Keratinocyte (primary cell): ENCODE measurements at regions not wholly inside any gene's neighbourhood (a gene's known extent, or its start where the extent isn't known, plus 50 kb on each side); places are given as distances from the start of the nearest gene placed in this dataset.

Experiments
- DNase-seq: peaks from one replicate; pipeline ENCODE4 v3.0.0-alpha.2; 2011; ENCODE audit warnings: low read depth, missing footprints, low spot score
- FAIRE-seq: peaks from 2 replicates; lab custom pipeline; 2011; peaks lifted over from hg19 to GRCh38; lab: Jason Lieb, UNC
- H2AFZ ChIP-seq: 2 replicates; pipeline ENCODE4 v1.6.0; 2012; ENCODE audit warnings: low read length, control low read depth, inconsistent platforms; ENCODE audit not compliant: control insufficient read depth
- H3K27ac ChIP-seq: 2 replicates; pipeline ENCODE4 v1.5.1; 2011; ENCODE audit warnings: low read length; ENCODE audit not compliant: control insufficient read depth, insufficient read depth
- H3K27me3 ChIP-seq: 3 replicates; pipeline ENCODE4 v1.6.0; 2011; ENCODE audit warnings: low read length; ENCODE audit not compliant: control insufficient read depth, insufficient read depth; ENCODE audit errors: extremely low read depth
- H3K36me3 ChIP-seq, 2 experiments: 2 replicates in 1 of 2; 3 replicates in 1 of 2; pipeline ENCODE4 v1.5.1; 2011; ENCODE audit warnings: low read length in 2 of 2, mild to moderate bottlenecking in 1 of 2; ENCODE audit not compliant: control insufficient read depth in 2 of 2, insufficient read depth in 2 of 2; ENCODE audit errors: extremely low read depth in 1 of 2
- H3K4me1 ChIP-seq: 3 replicates; pipeline ENCODE4 v1.5.1; 2011; ENCODE audit warnings: low read length; ENCODE audit not compliant: control insufficient read depth, insufficient read depth; ENCODE audit errors: extremely low read depth
- H3K4me2 ChIP-seq: 3 replicates; pipeline ENCODE4 v1.6.0; 2011; ENCODE audit warnings: low read depth, low read length; ENCODE audit not compliant: control insufficient read depth, insufficient read depth; ENCODE audit errors: extremely low read depth
- H3K4me3 ChIP-seq, 3 experiments: fragments of 200-600 bp in 1 of 3; sonication (generic) in 1 of 3; 2 replicates in 2 of 3; 3 replicates in 1 of 3; pipeline ENCODE4 v1.5.1; 2011 to 2016; ENCODE audit warnings: low read length in 3 of 3, mild to moderate bottlenecking in 3 of 3, control low read depth in 2 of 3, inconsistent platforms in 1 of 3, low read depth in 1 of 3, mixed read lengths in 1 of 3, mixed run types in 1 of 3, moderate library complexity in 1 of 3; ENCODE audit not compliant: control insufficient read depth in 2 of 3, insufficient read depth in 2 of 3; ENCODE audit errors: extremely low read depth in 1 of 3
- H3K79me2 ChIP-seq: 2 replicates; pipeline ENCODE4 v1.6.0; 2012; ENCODE audit warnings: low read length; ENCODE audit not compliant: control insufficient read depth, insufficient read depth
- H3K9ac ChIP-seq: 3 replicates; pipeline ENCODE4 v1.6.0; 2011; ENCODE audit warnings: low read length; ENCODE audit not compliant: control insufficient read depth, insufficient read depth; ENCODE audit errors: extremely low read depth
- H3K9me1 ChIP-seq: 3 replicates; pipeline ENCODE4 v1.6.0; 2011; ENCODE audit warnings: low read length; ENCODE audit not compliant: control insufficient read depth, insufficient read depth; ENCODE audit errors: extremely low read depth
- H3K9me3 ChIP-seq: 2 replicates; pipeline ENCODE4 v1.5.1; 2012; ENCODE audit warnings: low read depth, low read length; ENCODE audit not compliant: control insufficient read depth
- H4K20me1 ChIP-seq: 3 replicates; pipeline ENCODE4 v1.6.0; 2011; ENCODE audit warnings: low read length; ENCODE audit not compliant: control insufficient read depth, insufficient read depth; ENCODE audit errors: extremely low read depth
- EZH2 ChIP-seq: IDR thresholded peaks from one replicate; pipeline ENCODE4 v1.6.1; 2012; ENCODE audit warnings: inconsistent platforms, mild to moderate bottlenecking, low read length, moderate library complexity
- dilution Hi-C: fragments of 300-500 bp; cut with MboI; formaldehyde crosslinking; loops from one replicate; pipeline ENCODE4 v1.7.0; 2020; ENCODE audit warnings: low sequenced_read_pairs; ENCODE audit not compliant: extremely low pct_ligation_motif_present
- small RNA-seq, 3 experiments: library from RNA; depleted of rRNA; stranded (forward); fragments of <200 nt; gene quantifications; one replicate each; pipeline ENCODE3, GENCODE V24; 2012; ENCODE audit warnings: low read depth in 3 of 3, low replicate concordance in 1 of 3; ENCODE audit not compliant: insufficient read length in 3 of 3
- TF ChIP-seq, protein P1 (sequence below), 3 experiments: IDR thresholded peaks in 1 of 3; conservative IDR thresholded peaks in 1 of 3; optimal IDR thresholded peaks in 1 of 3; 2 replicates in 2 of 3; 3 replicates in 1 of 3; pipeline versions ENCODE3 to v1.5.1; 2011; ENCODE audit warnings: low read length in 3 of 3, mild to moderate bottlenecking in 3 of 3, moderate library complexity in 2 of 3, control low read depth in 1 of 3, inconsistent platforms in 1 of 3; ENCODE audit not compliant: insufficient read depth in 2 of 3; ENCODE audit errors: extremely low read depth in 1 of 3

DNA sequence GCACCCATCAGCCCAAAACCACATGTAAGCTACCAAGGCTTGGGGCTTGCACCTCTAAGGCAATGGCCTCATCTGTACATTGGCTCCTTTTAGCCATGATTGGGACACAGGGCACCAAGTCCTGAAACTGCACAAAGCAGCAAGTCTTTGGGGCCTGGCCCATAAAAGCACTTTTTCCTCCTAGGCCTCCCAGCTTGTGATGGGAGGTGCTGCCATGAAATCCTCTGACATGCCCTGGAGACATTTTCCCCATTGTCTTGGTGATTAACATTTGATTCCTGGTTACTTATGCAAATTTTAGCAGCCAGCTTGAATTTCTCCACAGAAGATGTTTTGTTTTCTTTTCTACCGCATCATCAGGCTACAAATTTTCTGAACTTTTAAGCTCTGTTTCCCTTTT lies 58.5 kb upstream of the PABPC4L start:
- TF ChIP-seq, protein P1, sequence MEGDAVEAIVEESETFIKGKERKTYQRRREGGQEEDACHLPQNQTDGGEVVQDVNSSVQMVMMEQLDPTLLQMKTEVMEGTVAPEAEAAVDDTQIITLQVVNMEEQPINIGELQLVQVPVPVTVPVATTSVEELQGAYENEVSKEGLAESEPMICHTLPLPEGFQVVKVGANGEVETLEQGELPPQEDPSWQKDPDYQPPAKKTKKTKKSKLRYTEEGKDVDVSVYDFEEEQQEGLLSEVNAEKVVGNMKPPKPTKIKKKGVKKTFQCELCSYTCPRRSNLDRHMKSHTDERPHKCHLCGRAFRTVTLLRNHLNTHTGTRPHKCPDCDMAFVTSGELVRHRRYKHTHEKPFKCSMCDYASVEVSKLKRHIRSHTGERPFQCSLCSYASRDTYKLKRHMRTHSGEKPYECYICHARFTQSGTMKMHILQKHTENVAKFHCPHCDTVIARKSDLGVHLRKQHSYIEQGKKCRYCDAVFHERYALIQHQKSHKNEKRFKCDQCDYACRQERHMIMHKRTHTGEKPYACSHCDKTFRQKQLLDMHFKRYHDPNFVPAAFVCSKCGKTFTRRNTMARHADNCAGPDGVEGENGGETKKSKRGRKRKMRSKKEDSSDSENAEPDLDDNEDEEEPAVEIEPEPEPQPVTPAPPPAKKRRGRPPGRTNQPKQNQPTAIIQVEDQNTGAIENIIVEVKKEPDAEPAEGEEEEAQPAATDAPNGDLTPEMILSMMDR (optimal IDR thresholded peaks at IDR 0.05 in 1 of 3, IDR thresholded peaks at IDR 0.05 in 1 of 3, conservative IDR thresholded peaks at IDR 0.05 in 1 of 3; ENCODE audit: extremely low read depth in 1 of 3, insufficient read depth in 2 of 3, low read length in 3 of 3), result no peak
- TF ChIP-seq EZH2, result no peak
- no peaks in the 10 kb centered on the region for H4K20me1 ChIP-seq
- no peak for FAIRE-seq

More for the DNA sequence above, 58.5 kb upstream of the PABPC4L start:
- Histone ChIP-seq H3K4me1 (no peaks in the 10 kb centered on the region), H3K27me3 (no peaks in the 10 kb centered on the region), H3K9me3 (no peaks in the 10 kb centered on the region), H3K27ac (no peak overlapping the region), H3K4me2 (no peak overlapping the region), H2AFZ (no peak overlapping the region), H3K79me2 (no peaks in the 10 kb centered on the region), H3K9me1 (no peaks in the 10 kb centered on the region), H3K36me3 (no peaks in the 10 kb centered on the region), H3K9ac (no peak overlapping the region), H3K4me3 (no peak overlapping the region)
- no peak for DNase-seq
- dilution Hi-C loops, result no loop called here

Small RNA genes in the stretch of these regions (small RNA-seq; reads per million reads assigned to genes)
- 0 reads per million in 3 experiments for gene AC104619.4
- 0 reads per million in 3 experiments for gene RF00026
